Tibial nerve (tissue), 4 donors: ENCODE measurements at regions not wholly inside any gene's neighbourhood (a gene's known extent, or its start where the extent isn't known, plus 50 kb on each side); places are given as distances from the start of the nearest gene placed in this dataset.

Experiments used
- DNase-seq, 2 donors: peaks; one replicate each; pipeline ENCODE4 v3.0.0-alpha.2; 2019; ENCODE audit warnings: low spot score in 2 of 2
- H3K27ac ChIP-seq, 4 donors: fragments of 200-600 bp; sonication (generic) in 3 of 4; one replicate each; pipeline ENCODE4 v1.5.1; 2017 to 2019; ENCODE audit warnings: mild to moderate bottlenecking in 1 of 4
- H3K27me3 ChIP-seq, 2 donors: fragments of 200-600 bp; sonication (generic) in 1 of 2; one replicate each; pipeline versions ENCODE4 v1.5.1 to v1.6.0; 2017 to 2019
- H3K36me3 ChIP-seq, 3 donors: fragments of 200-600 bp; sonication (generic); one replicate each; pipeline ENCODE4 v1.5.1; 2018 to 2019
- H3K4me1 ChIP-seq, 4 donors: fragments of 200-600 bp; sonication (generic) in 3 of 4; one replicate each; pipeline ENCODE4 v1.5.1; 2017 to 2019
- H3K4me3 ChIP-seq, 4 donors: fragments of 200-600 bp; sonication (generic) in 3 of 4; one replicate each; pipeline ENCODE4 v1.5.1; 2017 to 2019; ENCODE audit warnings: mild to moderate bottlenecking in 1 of 4, moderate library complexity in 1 of 4
- H3K9me3 ChIP-seq, 4 donors: fragments of 200-600 bp; sonication (generic) in 3 of 4; one replicate each; pipeline ENCODE4 v1.5.1; 2017 to 2019
- CTCF ChIP-seq, 5 experiments: fragments of 200-600 bp in 3 of 5; fragments of 450-650 bp in 2 of 5; sonication (generic) in 3 of 5; IDR thresholded peaks; one replicate each; pipeline ENCODE4 v1.5.1; 2016 to 2019; ENCODE audit warnings: antibody characterized with exemption in 5 of 5, mild to moderate bottlenecking in 3 of 5, moderate library complexity in 2 of 5
- EP300 ChIP-seq, 2 donors: sonication (generic); formaldehyde crosslinking; IDR thresholded peaks; one replicate each; pipeline ENCODE4 v1.6.1; 2017; ENCODE audit warnings: antibody characterized with exemption in 2 of 2, mild to moderate bottlenecking in 1 of 2
- POLR2A ChIP-seq, 2 donors: fragments of 450-650 bp; IDR thresholded peaks; one replicate each; pipeline ENCODE4 v1.6.1; 2017; ENCODE audit warnings: antibody characterized with exemption in 2 of 2, mild to moderate bottlenecking in 2 of 2, moderate library complexity in 2 of 2
- WGBS, 2 donors: methylation state at CpG; one replicate each; pipeline ENCODE4 v1.1.5; 2018; 5-methylcytosine and 5-hydroxymethylcytosine counted together

DNA sequence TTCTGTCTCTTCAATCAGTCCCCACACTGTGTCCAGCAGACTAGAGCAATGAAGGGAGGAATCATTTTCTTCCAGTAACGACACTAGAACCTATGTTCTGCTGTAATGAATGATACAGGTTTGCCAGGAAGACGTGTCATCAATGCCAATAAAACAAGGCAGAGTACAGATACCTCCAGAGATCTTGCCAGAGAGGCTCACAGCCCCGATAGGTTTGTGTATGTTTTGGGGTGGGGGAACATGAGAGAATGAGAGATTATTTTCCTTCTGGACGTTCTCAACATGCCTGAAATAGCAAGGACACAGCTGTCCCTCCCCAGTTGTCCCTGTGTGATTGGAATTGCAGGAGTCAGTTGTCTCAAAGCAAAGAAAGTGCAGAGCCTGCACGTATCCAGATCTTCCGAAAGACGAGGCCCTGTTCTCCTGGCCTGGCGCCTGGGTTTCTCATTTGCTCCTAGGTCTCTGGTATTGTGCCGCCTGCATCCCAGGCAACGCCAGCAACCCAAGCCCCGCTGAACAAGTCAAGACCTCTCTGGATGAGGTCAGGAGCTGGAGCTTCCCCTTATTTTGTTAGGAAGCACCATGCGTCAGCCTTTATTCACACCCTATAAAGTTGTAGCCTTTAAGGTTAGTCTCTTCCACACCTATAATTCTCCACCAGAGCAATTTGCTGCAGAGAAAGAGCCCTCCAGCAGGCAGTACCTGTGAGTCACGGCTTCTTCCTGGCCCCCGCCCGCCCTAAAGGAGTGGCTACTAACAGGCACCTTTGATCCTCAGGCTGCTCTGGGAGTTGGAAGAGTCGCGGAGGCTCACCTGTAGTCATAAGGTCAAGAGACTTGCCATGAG, 130.5 kb downstream of the TOMM20 start:
- Histone ChIP-seq H3K27me3 (no peaks in the 10 kb centered on the region), H3K4me1 (peaks cover 5 to 35% (median 23%) of the 10 kb centered on the region in 4 donors), H3K9me3 (no peaks in the 10 kb centered on the region), H3K4me3 (no peak overlapping the region), H3K36me3 (no peaks in the 10 kb centered on the region), H3K27ac (peak overlapping the region; percentile 70 to 91 (median 81))
- no peak for DNase-seq
- WGBS, 2 donors: 81 to 84% methylated on average over 17 of the region's 17 CpGs
- TF ChIP-seq POLR2A (IDR thresholded peaks at IDR 0.05) (no peak), CTCF (IDR thresholded peaks at IDR 0.05) (no peak), EP300 (IDR thresholded peaks at IDR 0.05) (peak in 1 of 2 donors; percentile 23)

DNA sequence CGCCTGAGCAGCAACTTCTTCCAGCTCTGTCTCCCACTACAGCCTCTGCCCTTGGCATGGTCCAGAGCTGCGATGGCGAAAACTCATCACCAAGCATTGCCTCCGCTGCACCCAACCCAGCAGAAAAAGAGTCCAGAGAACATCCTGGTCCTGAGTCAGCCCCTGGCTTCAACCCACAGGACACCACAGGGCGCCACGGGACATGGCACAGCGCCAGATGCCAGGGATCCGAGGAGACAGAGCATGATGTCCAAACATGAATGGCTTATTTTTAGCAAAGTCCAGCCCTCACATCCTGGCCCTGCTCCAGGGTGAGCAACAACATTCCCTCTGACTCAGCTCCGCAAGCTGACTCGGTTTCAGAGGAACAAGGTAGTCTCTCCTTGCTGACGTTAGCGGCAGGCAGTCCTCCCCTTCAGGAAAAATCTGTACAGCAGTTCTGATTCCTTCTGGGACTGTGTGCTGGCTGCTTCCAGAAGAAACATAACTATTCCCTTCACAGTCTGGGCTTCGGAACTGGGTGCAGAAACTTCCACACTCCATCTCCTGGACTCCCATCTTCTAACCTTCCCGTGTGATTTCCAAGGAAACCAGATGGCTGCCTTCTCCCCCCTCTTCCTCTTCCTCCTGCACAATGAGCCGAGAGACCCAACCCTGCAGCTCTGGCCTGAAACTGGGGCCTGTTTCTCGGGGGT, 131.3 kb downstream of the TOMM20 start:
- H3K9me3 ChIP-seq: no peaks in the 10 kb centered on the region
- no peak overlapping the region for H3K4me3 ChIP-seq
- peak overlapping the region; percentile 70 to 91 (median 81) for H3K27ac ChIP-seq
- WGBS, 2 donors: 15 to 18% methylated on average over 16 of the region's 16 CpGs
- peak; percentile 98 to 99 for DNase-seq
- H3K27me3 ChIP-seq: no peaks in the 10 kb centered on the region
- TF ChIP-seq EP300 (IDR thresholded peaks at IDR 0.05) (peak; percentile 99 to 100), POLR2A (IDR thresholded peaks at IDR 0.05) (peak in 1 of 2 donors; percentile 50), CTCF (IDR thresholded peaks at IDR 0.05) (peak in 1 of 5 experiments; percentile 39)
- H3K36me3 ChIP-seq: no peaks in the 10 kb centered on the region
- peaks cover 5 to 35% (median 23%) of the 10 kb centered on the region in 4 donors for H3K4me1 ChIP-seq

DNA sequence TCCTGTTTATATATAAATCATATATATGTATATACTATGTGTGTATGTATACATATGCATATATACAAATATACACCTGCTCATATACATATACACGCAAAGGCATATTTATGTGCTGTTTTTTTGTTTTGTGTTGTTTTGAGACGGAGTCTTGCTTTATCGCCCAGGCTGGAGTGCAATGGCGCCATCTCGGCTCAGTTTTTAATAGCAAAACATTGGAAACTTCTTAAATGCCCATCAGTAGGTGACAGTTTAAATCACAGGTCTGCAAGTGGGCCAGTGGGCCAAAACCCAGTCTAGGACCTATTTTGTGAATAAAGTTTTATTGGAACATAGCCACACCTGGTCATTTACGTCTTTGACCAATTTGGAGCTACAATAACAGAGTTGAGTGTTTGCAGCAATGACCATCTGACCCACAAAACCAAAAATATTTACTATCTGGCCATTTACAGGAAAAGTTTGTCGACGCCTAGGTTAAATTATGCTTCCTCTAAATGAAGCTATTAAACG, 132.3 kb downstream of the TOMM20 start:
- H3K27ac ChIP-seq: peak overlapping the region in 3 of 4 donors; percentile 74 to 91 (median 88)
- TF ChIP-seq EP300 (IDR thresholded peaks at IDR 0.05): no peak
- no peak for TF ChIP-seq CTCF (IDR thresholded peaks at IDR 0.05)
- no peak for TF ChIP-seq POLR2A (IDR thresholded peaks at IDR 0.05)
- H3K27me3 ChIP-seq: no peaks in the 10 kb centered on the region
- no peaks in the 10 kb centered on the region for H3K36me3 ChIP-seq
- 82% methylated on average over 9 of the region's 9 CpGs for WGBS, 2 donors
- H3K4me1 ChIP-seq: peaks cover 5 to 35% (median 23%) of the 10 kb centered on the region in 4 donors
- no peaks in the 10 kb centered on the region for H3K9me3 ChIP-seq
- no peak overlapping the region for H3K4me3 ChIP-seq
- no peak for DNase-seq

DNA sequence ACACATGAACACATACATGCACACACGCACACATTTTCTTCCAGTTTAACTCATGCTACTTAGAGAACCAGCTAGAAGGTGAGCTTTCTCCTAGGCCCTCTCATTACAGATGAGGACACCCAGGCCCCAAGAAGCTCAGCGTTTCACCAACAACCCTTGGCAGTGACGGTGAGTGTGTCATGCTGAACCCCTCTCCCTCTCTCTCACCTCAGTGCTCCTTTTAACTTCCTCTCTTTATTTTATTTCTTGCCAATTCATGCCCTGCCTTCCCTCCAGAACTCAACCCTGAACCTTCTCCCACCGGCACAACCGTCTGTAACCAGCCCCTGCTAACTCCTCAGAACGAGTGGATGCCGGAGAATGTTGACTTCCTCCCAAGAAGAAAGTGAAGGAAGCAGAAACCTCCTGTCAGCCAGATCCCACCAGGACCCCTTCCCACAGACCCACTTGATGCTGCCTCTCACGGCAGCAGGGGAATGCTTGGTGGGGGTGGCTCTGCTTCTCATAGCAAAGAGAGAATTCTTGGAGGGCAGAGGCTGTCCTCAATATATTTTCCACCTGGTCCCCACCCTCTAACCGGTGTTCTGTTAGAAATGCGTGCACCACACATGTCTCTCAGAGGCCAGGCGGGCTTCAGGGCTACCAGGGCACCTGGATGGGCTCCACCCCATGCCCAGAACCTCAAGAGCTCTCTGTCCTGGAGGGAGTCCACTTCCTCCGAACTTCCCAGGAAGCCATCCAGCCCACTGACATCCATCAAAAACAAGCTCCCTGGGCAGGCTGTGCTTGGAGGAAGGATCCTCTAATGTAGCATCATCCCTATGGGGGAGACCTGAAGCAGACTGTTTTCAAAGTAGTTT, 134.0 kb downstream of the TOMM20 start:
- H3K4me3 ChIP-seq: no peak overlapping the region
- no peak for DNase-seq
- no peaks in the 10 kb centered on the region for H3K36me3 ChIP-seq
- H3K4me1 ChIP-seq: peaks cover 5 to 34% (median 24%) of the 10 kb centered on the region in 4 donors
- H3K27me3 ChIP-seq: no peaks in the 10 kb centered on the region
- H3K27ac ChIP-seq: peak overlapping the region in 2 of 4 donors; percentile 4 to 57
- H3K9me3 ChIP-seq: no peaks in the 10 kb centered on the region
- WGBS, 2 donors: 81 to 84% methylated on average over 12 of the region's 12 CpGs
- TF ChIP-seq CTCF (IDR thresholded peaks at IDR 0.05) (no peak), EP300 (IDR thresholded peaks at IDR 0.05) (no peak), POLR2A (IDR thresholded peaks at IDR 0.05) (no peak)
